Thoracic aorta (tissue), 2 donors: ENCODE measurements at regions not wholly inside any gene's neighbourhood (a gene's known extent, or its start where the extent isn't known, plus 50 kb on each side); places are given as distances from the start of the nearest gene placed in this dataset.
"Not testable (repeated sequence)": the region's sequence is repeated elsewhere in the genome, so short reads cannot be mapped to it uniquely, and the experiment has no call there.

ENCODE experiments used
- ATAC-seq: fragments of 150-250 bp; one replicate; pipeline ENCODE4 v1.8.0; 2017; ENCODE audit warnings: low read depth; ENCODE audit not compliant: insufficient number of reproducible peaks, low FRiP score
- DNase-seq: peaks from one replicate; pipeline ENCODE4 v3.0.0-alpha.2; 2020; ENCODE audit warnings: low spot score
- H3K27ac ChIP-seq, 2 donors: fragments of 200-600 bp; sonication (generic); 1 replicate in 1 of 2; 2 replicates in 1 of 2; pipeline ENCODE4 v1.5.1; 2016; ENCODE audit warnings: mild to moderate bottlenecking in 2 of 2, moderate library complexity in 2 of 2
- H3K27me3 ChIP-seq: fragments of 200-600 bp; sonication (generic); replicated peaks from 2 replicates; pipeline ENCODE4 v1.6.0; 2016; ENCODE audit warnings: mild to moderate bottlenecking; ENCODE audit not compliant: insufficient read depth
- H3K36me3 ChIP-seq: fragments of 200-600 bp; sonication (generic); one replicate; pipeline ENCODE4 v1.5.1; 2016
- H3K4me1 ChIP-seq, 2 donors: fragments of 200-600 bp; sonication (generic); 1 replicate in 1 of 2; 2 replicates in 1 of 2; pipeline versions ENCODE4 v1.5.1 to v1.6.0; 2016; ENCODE audit warnings: low read depth in 2 of 2, mild to moderate bottlenecking in 1 of 2; ENCODE audit not compliant: control insufficient read depth in 1 of 2
- H3K4me3 ChIP-seq: fragments of 200-600 bp; sonication (generic); 2 replicates; pipeline ENCODE4 v1.5.1; 2016; ENCODE audit warnings: mild to moderate bottlenecking
- H3K9me3 ChIP-seq: fragments of 200-600 bp; sonication (generic); 2 replicates; pipeline ENCODE4 v1.5.1; 2016
- CTCF ChIP-seq: fragments of 200-600 bp; sonication (generic); IDR thresholded peaks from one replicate; pipeline ENCODE4 v1.5.1; 2019; ENCODE audit warnings: antibody characterized with exemption

DNA sequence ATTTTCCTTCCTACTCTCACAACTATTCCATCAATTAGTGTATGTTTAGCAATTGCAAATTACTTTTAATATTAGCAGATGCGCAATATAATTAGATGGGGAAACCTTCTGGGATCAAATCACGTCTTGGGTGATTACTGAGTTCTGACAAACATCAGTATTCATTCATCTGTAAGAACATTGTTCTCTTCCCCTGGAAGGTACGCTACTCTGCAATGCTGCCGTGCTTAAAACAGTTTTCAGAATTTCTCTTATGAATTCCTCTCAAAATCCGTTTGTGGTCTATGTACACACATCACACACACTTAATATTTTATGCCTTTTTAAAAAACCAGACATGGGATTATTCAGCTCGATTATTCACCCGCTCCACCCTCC is 237.5 kb upstream of the NEBL start:
- Histone ChIP-seq H3K9me3 (no peaks in the 10 kb centered on the region), H3K4me3 (no peak overlapping the region), H3K4me1 (no peaks in the 10 kb centered on the region), H3K27me3 (no peaks in the 10 kb centered on the region), H3K36me3 (no peaks in the 10 kb centered on the region), H3K27ac (no peak overlapping the region)
- no peak for TF ChIP-seq CTCF
- no peak for ATAC-seq
- DNase-seq = no peak

DNA sequence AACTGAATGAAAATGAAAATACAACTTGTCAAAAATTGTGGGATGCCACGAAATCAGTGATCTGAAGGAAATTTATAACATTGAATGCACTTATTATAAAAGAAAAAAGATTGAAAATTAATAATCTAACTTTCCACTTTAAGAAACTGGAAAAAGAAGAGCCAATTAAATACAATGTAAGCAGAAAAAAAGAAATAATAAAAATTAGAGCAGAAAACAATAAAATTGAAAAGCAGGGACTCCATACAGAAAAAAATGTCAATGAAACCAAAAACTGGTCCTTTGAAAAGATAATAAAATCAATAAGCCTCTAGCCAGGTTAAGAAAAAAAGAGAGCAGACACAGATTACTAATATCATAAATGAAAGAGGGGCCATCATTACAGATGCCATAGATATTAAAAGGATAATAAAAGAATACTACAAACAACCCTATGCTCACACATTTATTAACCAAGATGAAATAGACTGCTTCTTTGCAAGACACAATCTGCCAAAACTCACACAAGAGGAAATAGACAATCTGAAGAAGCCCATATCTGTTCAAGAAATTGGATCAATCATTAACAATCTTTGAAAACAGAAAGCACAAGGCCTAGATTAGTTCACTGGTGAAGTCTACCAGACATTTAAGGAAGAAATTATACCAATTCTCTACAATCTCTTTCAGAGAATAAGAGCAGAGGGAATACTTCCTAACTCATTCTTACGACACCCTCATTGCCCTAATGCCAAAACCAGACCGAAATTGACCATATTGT is 233.8 kb upstream of the NEBL start:
- no peak for DNase-seq
- ATAC-seq = no peak
- TF ChIP-seq CTCF = no peak
- H3K4me1 ChIP-seq = no peaks in the 10 kb centered on the region
- no peaks in the 10 kb centered on the region for H3K36me3 ChIP-seq
- H3K27ac ChIP-seq = no peak overlapping the region
- no peaks in the 10 kb centered on the region for H3K9me3 ChIP-seq
- no peaks in the 10 kb centered on the region for H3K27me3 ChIP-seq
- no peak overlapping the region for H3K4me3 ChIP-seq

- ATAC-seq (no peak), DNase-seq (no peak)
- H3K9me3 ChIP-seq = no peaks in the 10 kb centered on the region
- no peak for TF ChIP-seq CTCF
- no peak overlapping the region for H3K4me3 ChIP-seq
- no peaks in the 10 kb centered on the region for H3K4me1 ChIP-seq
- no peaks in the 10 kb centered on the region for H3K36me3 ChIP-seq
- no peak overlapping the region for H3K27ac ChIP-seq
- no peaks in the 10 kb centered on the region for H3K27me3 ChIP-seq
These were observed 233.0 kb upstream of the NEBL start for GRCh38 chr10:21130108-21130507.

DNA sequence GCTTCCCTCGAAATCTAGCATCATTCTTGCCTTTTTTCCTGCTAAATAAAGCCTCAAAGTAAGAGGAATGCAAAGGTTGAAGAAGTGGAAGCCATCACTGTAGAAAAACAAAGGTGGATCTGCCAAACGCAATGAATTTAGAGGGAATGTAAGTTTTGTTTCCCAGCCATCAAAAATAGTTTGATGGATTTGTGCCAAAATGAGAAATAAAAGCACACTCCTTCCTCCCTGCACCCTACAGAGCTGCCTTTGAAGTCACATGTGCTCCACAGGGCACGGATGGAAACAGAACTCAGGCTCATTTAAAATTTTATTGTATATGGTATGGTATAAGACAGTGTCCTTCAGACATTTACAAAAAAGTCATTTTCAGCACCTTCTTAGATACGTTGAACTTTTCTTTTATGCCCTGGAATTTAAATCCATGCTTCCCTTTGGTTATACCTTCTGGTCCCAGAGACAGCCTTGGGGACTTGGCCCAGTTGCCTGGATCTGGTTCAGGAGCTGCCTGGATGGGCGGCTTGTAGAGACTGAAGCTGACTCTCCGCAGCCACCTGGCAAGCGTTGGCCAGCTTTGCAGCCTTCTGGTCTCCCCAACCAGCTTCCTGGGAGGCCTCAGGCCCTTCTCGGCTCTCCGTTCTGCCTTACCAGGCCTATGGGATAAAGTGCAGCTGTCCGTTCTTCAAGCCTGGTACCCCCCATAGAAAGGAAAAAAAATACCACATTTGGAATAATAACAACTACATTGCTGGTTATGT is 228.5 kb upstream of the NEBL start:
- Histone ChIP-seq H3K36me3 (no peaks in the 10 kb centered on the region), H3K27ac (no peak overlapping the region), H3K4me3 (no peak overlapping the region), H3K27me3 (no peaks in the 10 kb centered on the region), H3K4me1 (no peaks in the 10 kb centered on the region), H3K9me3 (no peaks in the 10 kb centered on the region)
- DNase-seq (no peak), ATAC-seq (no peak)
- no peak for TF ChIP-seq CTCF

- no peaks in the 10 kb centered on the region for H3K4me1 ChIP-seq
- ATAC-seq (no peak), DNase-seq (no peak)
- no peak overlapping the region for H3K27ac ChIP-seq
- no peaks in the 10 kb centered on the region for H3K9me3 ChIP-seq
- H3K36me3 ChIP-seq = no peaks in the 10 kb centered on the region
- no peaks in the 10 kb centered on the region for H3K27me3 ChIP-seq
- no peak overlapping the region for H3K4me3 ChIP-seq
- no peak for TF ChIP-seq CTCF
These were observed 225.8 kb upstream of the NEBL start for GRCh38 chr10:21122907-21123306.

DNA sequence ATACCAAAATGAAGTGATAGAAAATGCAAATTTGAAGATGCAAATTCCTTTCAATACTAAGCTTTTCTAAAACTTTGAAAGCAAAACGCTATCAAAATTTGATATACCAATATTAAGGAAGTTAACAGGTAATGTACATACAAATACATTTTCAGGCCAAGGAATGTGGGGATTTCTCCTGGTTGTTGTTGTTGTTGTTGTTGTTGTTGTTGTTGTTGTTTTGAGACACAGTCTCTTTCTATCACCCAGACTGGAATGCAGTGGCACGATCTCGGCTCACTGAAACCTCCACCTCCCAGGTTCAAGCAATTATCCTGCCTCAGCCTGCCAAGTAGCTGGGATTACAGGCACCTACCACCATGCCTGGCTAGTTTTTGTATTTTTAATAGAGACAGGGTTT is 224.7 kb upstream of the NEBL start:
- not testable (repeated sequence) for H3K9me3 ChIP-seq, ATAC-seq, DNase-seq, H3K4me3 ChIP-seq, H3K36me3 ChIP-seq, H3K27me3 ChIP-seq, H3K4me1 ChIP-seq, H3K27ac ChIP-seq
